ENCODE measurements at regions not wholly inside any gene's neighbourhood (a gene's known extent, or its start where the extent isn't known, plus 50 kb on each side); places are given as distances from the start of the nearest gene placed in this dataset.

DNA sequence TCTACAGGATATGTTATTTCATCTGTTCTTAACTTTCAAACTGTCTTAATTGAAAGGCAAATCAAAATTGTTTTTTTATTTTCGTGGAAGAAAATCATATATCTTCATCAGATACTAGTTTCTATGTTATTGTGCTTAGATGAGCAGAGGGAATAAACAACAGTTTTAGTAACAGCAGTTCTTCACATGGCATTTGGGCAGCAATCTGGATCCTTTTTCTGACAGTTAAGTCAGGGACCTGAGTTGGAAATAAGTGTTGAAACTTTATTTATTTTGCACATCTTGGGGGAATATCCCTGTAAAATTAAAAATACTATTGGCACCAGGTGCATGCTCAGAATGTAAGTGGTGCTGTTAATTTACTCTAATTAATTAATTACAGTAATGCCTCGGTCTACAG lies 296.3 kb downstream of the GPAM start:
- Histone ChIP-seq H3K14ac (replicated peaks; ENCODE audit: low read depth, low read length) (no peak overlapping the region), H2AK5ac (ENCODE audit: low read depth, low read length) (no peak overlapping the region), H3K9ac (ENCODE audit: low read depth, low read length) (no peak overlapping the region), H3K4ac (ENCODE audit: low read depth, low read length) (no peak overlapping the region), H2AK9ac (replicated peaks; ENCODE audit: low read depth, low read length, poor library complexity) (no peak overlapping the region), H3K9me1 (ENCODE audit: insufficient read depth, low read length) (no peaks in the 10 kb centered on the region), H4K5ac (ENCODE audit: low read depth, low read length) (no peak overlapping the region), H3K4me1 (ENCODE audit: control insufficient read depth, insufficient read depth, low read length) (no peaks in the 10 kb centered on the region), H2BK20ac (ENCODE audit: low read depth, low read length) (no peak overlapping the region), H3K79me1 (ENCODE audit: low read depth in 1 of 2, low read length in 2 of 2) (no peaks in the 10 kb centered on the region), H3K9me3 (ENCODE audit: control insufficient read depth, insufficient read depth, low read length) (peaks cover 11% of the 10 kb centered on the region), H3K56ac (ENCODE audit: extremely low read depth, insufficient read depth, low read length) (no peak overlapping the region), H4K8ac (ENCODE audit: low read depth in 2 of 2, low read length in 2 of 2) (no peak overlapping the region), H3K4me3 (ENCODE audit: insufficient read depth, low read depth, low read length) (no peak overlapping the region), H3K23ac (ENCODE audit: low read depth, low read length) (no peak overlapping the region), H3K27ac (ENCODE audit: insufficient read depth, low read length) (no peak overlapping the region), H3K36me3 (ENCODE audit: control insufficient read depth, insufficient read depth, low read length) (no peaks in the 10 kb centered on the region), H2BK120ac (ENCODE audit: low read depth, low read length) (no peak overlapping the region), H4K20me1 (ENCODE audit: insufficient read depth, low read length) (no peaks in the 10 kb centered on the region), H3K18ac (ENCODE audit: low read depth, low read length) (no peak overlapping the region), H2BK15ac (ENCODE audit: low read depth, low read length) (no peak overlapping the region), H3K27me3 (ENCODE audit: control insufficient read depth, insufficient read depth, low read length) (no peaks in the 10 kb centered on the region), H2AFZ (replicated peaks; ENCODE audit: low read length, poor library complexity) (no peak overlapping the region), H3K4me2 (ENCODE audit: low read depth, low read length) (no peak overlapping the region), H4K91ac (ENCODE audit: insufficient read depth, low read depth, low read length) (no peak overlapping the region), H2BK5ac (ENCODE audit: low read depth, low read length, poor library complexity, severe bottlenecking) (no peak overlapping the region)
- no TSS peak for BruUV-seq (replicated peaks)
- whole genome bisulfite sequencing, 2 experiments (ENCODE audit: extremely low coverage in 2 of 2, insufficient read length in 1 of 2) = no CpG with 5 or more reads among the region's 2 CpGs
- no peak for ATAC-seq (ENCODE audit: low read depth)
- TF ChIP-seq BHLHE40 (IDR thresholded peaks at IDR 0.05; ENCODE audit: low read depth, low read length) (no peak), RAD21 (IDR thresholded peaks at IDR 0.05; ENCODE audit: low read length) (no peak), FOS (IDR thresholded peaks at IDR 0.05; ENCODE audit: low read depth, low read length) (no peak), POLR2A (IDR thresholded peaks at IDR 0.05; ENCODE audit: low read depth, low read length) (no peak), MXI1 (IDR thresholded peaks at IDR 0.05; ENCODE audit: borderline replicate concordance, low read depth, low read length) (no peak), NFE2L2 (IDR thresholded peaks at IDR 0.05; ENCODE audit: low read depth, low read length) (no peak), MAFK (IDR thresholded peaks at IDR 0.05; ENCODE audit: low read depth, low read length) (no peak), MAZ (IDR thresholded peaks at IDR 0.05; ENCODE audit: borderline replicate concordance, low read depth, low read length) (no peak)
- TF ChIP-seq, protein P1, sequence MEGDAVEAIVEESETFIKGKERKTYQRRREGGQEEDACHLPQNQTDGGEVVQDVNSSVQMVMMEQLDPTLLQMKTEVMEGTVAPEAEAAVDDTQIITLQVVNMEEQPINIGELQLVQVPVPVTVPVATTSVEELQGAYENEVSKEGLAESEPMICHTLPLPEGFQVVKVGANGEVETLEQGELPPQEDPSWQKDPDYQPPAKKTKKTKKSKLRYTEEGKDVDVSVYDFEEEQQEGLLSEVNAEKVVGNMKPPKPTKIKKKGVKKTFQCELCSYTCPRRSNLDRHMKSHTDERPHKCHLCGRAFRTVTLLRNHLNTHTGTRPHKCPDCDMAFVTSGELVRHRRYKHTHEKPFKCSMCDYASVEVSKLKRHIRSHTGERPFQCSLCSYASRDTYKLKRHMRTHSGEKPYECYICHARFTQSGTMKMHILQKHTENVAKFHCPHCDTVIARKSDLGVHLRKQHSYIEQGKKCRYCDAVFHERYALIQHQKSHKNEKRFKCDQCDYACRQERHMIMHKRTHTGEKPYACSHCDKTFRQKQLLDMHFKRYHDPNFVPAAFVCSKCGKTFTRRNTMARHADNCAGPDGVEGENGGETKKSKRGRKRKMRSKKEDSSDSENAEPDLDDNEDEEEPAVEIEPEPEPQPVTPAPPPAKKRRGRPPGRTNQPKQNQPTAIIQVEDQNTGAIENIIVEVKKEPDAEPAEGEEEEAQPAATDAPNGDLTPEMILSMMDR (conservative IDR thresholded peaks at IDR 0.05; ENCODE audit: low read depth, low read length) = no peak
- TF ChIP-seq, protein P2, sequence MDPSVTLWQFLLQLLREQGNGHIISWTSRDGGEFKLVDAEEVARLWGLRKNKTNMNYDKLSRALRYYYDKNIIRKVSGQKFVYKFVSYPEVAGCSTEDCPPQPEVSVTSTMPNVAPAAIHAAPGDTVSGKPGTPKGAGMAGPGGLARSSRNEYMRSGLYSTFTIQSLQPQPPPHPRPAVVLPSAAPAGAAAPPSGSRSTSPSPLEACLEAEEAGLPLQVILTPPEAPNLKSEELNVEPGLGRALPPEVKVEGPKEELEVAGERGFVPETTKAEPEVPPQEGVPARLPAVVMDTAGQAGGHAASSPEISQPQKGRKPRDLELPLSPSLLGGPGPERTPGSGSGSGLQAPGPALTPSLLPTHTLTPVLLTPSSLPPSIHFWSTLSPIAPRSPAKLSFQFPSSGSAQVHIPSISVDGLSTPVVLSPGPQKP (IDR thresholded peaks at IDR 0.05; ENCODE audit: borderline replicate concordance, low read depth, low read length) = no peak
- intact Hi-C loops (cut with micrococcal nuclease) = no loop called here
- in situ Hi-C loops (cut with MboI; ENCODE audit: low sequenced_read_pairs) = no loop called here
- dilution Hi-C loops (cut with HindIII; ENCODE audit: low sequenced_read_pairs, unreplicated experiment) = no loop called here
- no peak for DNase-seq
- CTCF ChIA-PET = interaction anchor here (0.6 kb wide), 1 partner anchor 417 kb away, joined by 4 read pairs; no protein-coding TSS in a partner anchor
- POLR2A ChIA-PET (ENCODE audit: unreplicated experiment) = no interaction called here
